ENCODE measurements at regions not wholly inside any gene's neighbourhood (a gene's known extent, or its start where the extent isn't known, plus 50 kb on each side); places are given as distances from the start of the nearest gene placed in this dataset.

GRCh38 chr10:76784076-76784475 lies 853.5 kb downstream of the KCNMA1 start:
- TF ChIP-seq POLR2A (IDR thresholded peaks at IDR 0.05) (no peak), CTCF (IDR thresholded peaks at IDR 0.05) (no peak)

All from thyroid gland (tissue), 4 donors.